OCI-LY1 (cell line): ENCODE measurements at regions not wholly inside any gene's neighbourhood (a gene's known extent, or its start where the extent isn't known, plus 50 kb on each side); places are given as distances from the start of the nearest gene placed in this dataset.

Source experiments
- H2AFZ ChIP-seq: fragments of 200-600 bp; sonication (generic), shearing (Covaris generic); 2 replicates; pipeline ENCODE4 v1.6.0; 2014; ENCODE audit warnings: antibody characterized with exemption, mild to moderate bottlenecking, low read length
- H3F3A ChIP-seq: fragments of 200-600 bp; sonication (generic), shearing (Covaris generic); 2 replicates; pipeline ENCODE4 v1.6.0; 2014; ENCODE audit warnings: mild to moderate bottlenecking, antibody characterized with exemption, low read length, moderate library complexity; ENCODE audit not compliant: insufficient read depth
- H3K27ac ChIP-seq: fragments of 200-600 bp; sonication (generic); 2 replicates; pipeline ENCODE4 v1.5.1; 2014; ENCODE audit warnings: low read length, mixed run types, mild to moderate bottlenecking, low read depth; ENCODE audit not compliant: poor library complexity, severe bottlenecking
- H3K27me3 ChIP-seq: fragments of 200-600 bp; sonication (generic); 2 replicates; pipeline ENCODE4 v1.6.0; 2014; ENCODE audit warnings: antibody characterized with exemption, mild to moderate bottlenecking, low read length, moderate library complexity; ENCODE audit not compliant: insufficient read depth
- H3K36me3 ChIP-seq: fragments of 200-600 bp; sonication (generic); 2 replicates; pipeline ENCODE4 v1.6.1; 2014; ENCODE audit warnings: mild to moderate bottlenecking, antibody characterized with exemption, low read length, moderate library complexity, mixed read lengths; ENCODE audit not compliant: insufficient read depth
- H3K4me1 ChIP-seq: fragments of 200-600 bp; sonication (generic); 2 replicates; pipeline ENCODE4 v1.5.1; 2014; ENCODE audit warnings: mild to moderate bottlenecking, low read length, moderate library complexity; ENCODE audit not compliant: insufficient read depth, severe bottlenecking
- H3K4me2 ChIP-seq: fragments of 200-600 bp; sonication (generic), shearing (Covaris generic); 2 replicates; pipeline ENCODE4 v1.6.1; 2014; ENCODE audit warnings: low read length
- H3K4me3 ChIP-seq: fragments of 200-600 bp; sonication (generic); 2 replicates; pipeline ENCODE4 v1.5.1; 2014; ENCODE audit warnings: low read length, low read depth, mild to moderate bottlenecking, mixed read lengths; ENCODE audit not compliant: poor library complexity, severe bottlenecking
- H3K79me2 ChIP-seq: fragments of 200-600 bp; shearing (Covaris generic); 2 replicates; pipeline ENCODE4 v1.6.1; 2016; ENCODE audit warnings: mixed run types, low read length, mixed read lengths; ENCODE audit not compliant: insufficient read depth
- H3K9ac ChIP-seq: fragments of 200-600 bp; sonication (generic), shearing (Covaris generic); 2 replicates; pipeline ENCODE4 v1.6.1; 2014; ENCODE audit warnings: mild to moderate bottlenecking, low read length, mixed read lengths
- H3K9me2 ChIP-seq: fragments of 200-600 bp; sonication (generic), shearing (Covaris generic); 2 replicates; pipeline ENCODE4 v1.6.1; 2014; ENCODE audit warnings: low read depth, mild to moderate bottlenecking, low read length, mixed read lengths
- H3K9me3 ChIP-seq: fragments of 200-600 bp; shearing (Covaris generic); 2 replicates; pipeline ENCODE4 v1.6.1; 2014; ENCODE audit warnings: low read length, mixed read lengths
- H4K20me1 ChIP-seq: fragments of 200-600 bp; sonication (generic), shearing (Covaris generic); 2 replicates; pipeline ENCODE4 v1.6.0; 2016; ENCODE audit warnings: mild to moderate bottlenecking, low read length; ENCODE audit not compliant: insufficient read depth
- EZH2 ChIP-seq: fragments of 200-600 bp; sonication (generic), shearing (Covaris generic); IDR thresholded peaks from 2 replicates; pipeline ENCODE4 v1.8.0; 2017; ENCODE audit warnings: borderline replicate concordance, mixed run types, mild to moderate bottlenecking, antibody characterized with exemption, low read length, moderate library complexity, mixed read lengths
- TF ChIP-seq, protein P1 (sequence below): fragments of 200-600 bp; sonication (generic), shearing (Covaris generic); IDR thresholded peaks from 2 replicates; pipeline ENCODE4 v1.5.1; 2017; ENCODE audit warnings: mild to moderate bottlenecking, antibody characterized with exemption, low read length, moderate library complexity, mixed read lengths

GRCh38 chr11:91078221-91078620, 855.4 kb upstream of the CHORDC1 start:
- no peak overlapping the region for H3K4me2 ChIP-seq
- H3K27me3 ChIP-seq, result no peaks in the 10 kb centered on the region

DNA sequence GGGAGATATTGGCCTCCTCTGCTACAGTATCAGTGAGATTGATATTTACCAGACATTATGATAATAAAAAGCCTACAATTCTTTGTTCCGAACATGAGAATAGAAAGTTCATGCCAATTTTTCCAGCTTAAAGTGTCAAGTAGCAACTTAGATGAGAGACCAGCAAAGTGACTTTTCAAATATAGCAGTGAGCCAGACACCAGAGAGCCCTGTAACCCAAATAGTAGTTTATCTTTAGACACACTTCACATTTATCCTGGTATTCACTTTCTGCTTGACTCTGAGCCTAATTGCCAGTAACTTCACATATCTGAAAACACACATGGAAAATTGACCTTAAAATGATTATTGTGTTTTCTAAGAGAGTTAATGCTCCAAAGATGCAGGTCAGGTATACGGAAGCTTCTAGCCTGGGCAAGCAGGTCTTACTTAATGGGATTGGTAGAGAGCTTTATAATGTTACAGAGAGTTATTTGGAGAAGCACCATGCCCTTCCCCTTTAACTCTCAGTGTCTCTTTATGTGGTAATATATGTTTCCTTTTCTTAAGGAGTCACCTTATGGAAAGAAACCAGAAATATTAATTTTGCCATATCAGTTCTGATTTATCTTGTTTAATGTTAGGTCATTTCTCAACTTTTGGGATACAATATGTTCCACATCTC, 852.3 kb upstream of the CHORDC1 start:
- Histone ChIP-seq H3K36me3 (no peaks in the 10 kb centered on the region), H3K4me1 (no peaks in the 10 kb centered on the region), H3F3A (no peaks in the 10 kb centered on the region), H3K27ac (no peak overlapping the region), H3K9me2 (no peaks in the 10 kb centered on the region), H4K20me1 (no peaks in the 10 kb centered on the region), H3K9me3 (no peaks in the 10 kb centered on the region), H3K79me2 (no peaks in the 10 kb centered on the region), H3K27me3 (no peaks in the 10 kb centered on the region), H3K4me3 (no peak overlapping the region), H3K4me2 (no peak overlapping the region), H2AFZ (no peak overlapping the region), H3K9ac (no peak overlapping the region)
- TF ChIP-seq, protein P1, sequence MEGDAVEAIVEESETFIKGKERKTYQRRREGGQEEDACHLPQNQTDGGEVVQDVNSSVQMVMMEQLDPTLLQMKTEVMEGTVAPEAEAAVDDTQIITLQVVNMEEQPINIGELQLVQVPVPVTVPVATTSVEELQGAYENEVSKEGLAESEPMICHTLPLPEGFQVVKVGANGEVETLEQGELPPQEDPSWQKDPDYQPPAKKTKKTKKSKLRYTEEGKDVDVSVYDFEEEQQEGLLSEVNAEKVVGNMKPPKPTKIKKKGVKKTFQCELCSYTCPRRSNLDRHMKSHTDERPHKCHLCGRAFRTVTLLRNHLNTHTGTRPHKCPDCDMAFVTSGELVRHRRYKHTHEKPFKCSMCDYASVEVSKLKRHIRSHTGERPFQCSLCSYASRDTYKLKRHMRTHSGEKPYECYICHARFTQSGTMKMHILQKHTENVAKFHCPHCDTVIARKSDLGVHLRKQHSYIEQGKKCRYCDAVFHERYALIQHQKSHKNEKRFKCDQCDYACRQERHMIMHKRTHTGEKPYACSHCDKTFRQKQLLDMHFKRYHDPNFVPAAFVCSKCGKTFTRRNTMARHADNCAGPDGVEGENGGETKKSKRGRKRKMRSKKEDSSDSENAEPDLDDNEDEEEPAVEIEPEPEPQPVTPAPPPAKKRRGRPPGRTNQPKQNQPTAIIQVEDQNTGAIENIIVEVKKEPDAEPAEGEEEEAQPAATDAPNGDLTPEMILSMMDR, result no peak
- TF ChIP-seq EZH2, result no peak

More at GRCh38 chr11:91078221-91078620, 855.4 kb upstream of the CHORDC1 start:
- H3K9me3 ChIP-seq, result no peaks in the 10 kb centered on the region
- no peaks in the 10 kb centered on the region for H3K79me2 ChIP-seq
- no peak overlapping the region for H3K4me3 ChIP-seq
- no peak overlapping the region for H2AFZ ChIP-seq
- H3K9ac ChIP-seq, result no peak overlapping the region
- H3K27ac ChIP-seq, result no peak overlapping the region
- no peaks in the 10 kb centered on the region for H3F3A ChIP-seq
- H3K4me1 ChIP-seq, result no peaks in the 10 kb centered on the region
- no peak for TF ChIP-seq EZH2
- TF ChIP-seq, protein P1, result no peak
- no peaks in the 10 kb centered on the region for H3K9me2 ChIP-seq
- no peaks in the 10 kb centered on the region for H4K20me1 ChIP-seq
- H3K36me3 ChIP-seq, result no peaks in the 10 kb centered on the region

DNA sequence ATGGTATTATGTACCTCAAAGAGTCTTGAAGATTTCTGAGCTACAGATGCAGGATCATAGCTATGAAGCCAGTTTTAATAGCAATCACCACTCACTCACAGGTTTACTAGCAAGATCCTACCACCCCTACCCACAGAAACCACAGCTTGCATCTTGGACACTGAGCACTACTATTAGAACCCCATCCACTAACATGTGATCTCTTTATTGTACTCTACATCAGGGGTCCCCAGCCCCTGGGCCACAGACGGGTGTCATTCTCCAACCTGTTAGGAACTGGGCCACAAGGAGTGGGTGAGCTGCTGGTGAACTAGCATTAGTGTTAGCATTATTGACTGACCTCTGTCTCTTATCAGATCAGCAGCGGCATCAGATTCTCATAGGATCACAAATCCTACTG, 844.8 kb upstream of the CHORDC1 start:
- Histone ChIP-seq H3F3A (no peaks in the 10 kb centered on the region), H3K79me2 (no peaks in the 10 kb centered on the region), H3K36me3 (no peaks in the 10 kb centered on the region), H3K4me3 (no peak overlapping the region), H3K4me2 (no peak overlapping the region), H4K20me1 (no peaks in the 10 kb centered on the region), H3K27me3 (no peaks in the 10 kb centered on the region), H2AFZ (no peak overlapping the region), H3K9ac (no peak overlapping the region), H3K9me3 (no peaks in the 10 kb centered on the region), H3K4me1 (no peaks in the 10 kb centered on the region), H3K9me2 (no peaks in the 10 kb centered on the region), H3K27ac (no peak overlapping the region)
- no peak for TF ChIP-seq EZH2
- TF ChIP-seq, protein P1, result no peak
